BLaER1 treated with 17β-estradiol and CSF1 and Interleukin-3, amounts not matched to agents 10 nM and 100 nM (cell line): ENCODE measurements at regions not wholly inside any gene's neighbourhood (a gene's known extent, or its start where the extent isn't known, plus 50 kb on each side); places are given as distances from the start of the nearest gene placed in this dataset.

Experiments
- H3K27ac ChIP-seq, 11 experiments: shearing (Covaris generic); formaldehyde crosslinking; 2 replicates each; pipeline ENCODE4 v1.8.1; 2022
- H3K27me3 ChIP-seq, 11 experiments: shearing (Covaris generic); formaldehyde crosslinking; 2 replicates each; pipeline ENCODE4 v1.8.1; 2022
- H3K36me3 ChIP-seq, 11 experiments: shearing (Covaris generic); formaldehyde crosslinking; 2 replicates each; pipeline ENCODE4 v1.8.1; 2022
- H3K4me1 ChIP-seq, 10 experiments: shearing (Covaris generic); formaldehyde crosslinking; 2 replicates each; pipeline ENCODE4 v1.8.1; 2022
- H3K4me2 ChIP-seq, 11 experiments: shearing (Covaris generic); formaldehyde crosslinking; 2 replicates each; pipeline ENCODE4 v1.8.1; 2022
- H3K4me3 ChIP-seq, 10 experiments: shearing (Covaris generic); formaldehyde crosslinking; 2 replicates each; pipeline ENCODE4 v1.8.1; 2022
- H3K9ac ChIP-seq, 11 experiments: shearing (Covaris generic); formaldehyde crosslinking; 2 replicates each; pipeline ENCODE4 v1.8.1; 2022
- H3K9me3 ChIP-seq, 11 experiments: shearing (Covaris generic); formaldehyde crosslinking; replicated peaks in 1 of 11; 2 replicates each; pipeline ENCODE4 v1.8.1; 2022
- H4K20me1 ChIP-seq, 11 experiments: shearing (Covaris generic); formaldehyde crosslinking; 2 replicates each; pipeline ENCODE4 v1.8.1; 2022
- Cebpa-rat ChIP-seq, 11 experiments: shearing (Covaris generic); IDR thresholded peaks; 2 replicates each; pipeline ENCODE4 v1.8.1; 2022

DNA sequence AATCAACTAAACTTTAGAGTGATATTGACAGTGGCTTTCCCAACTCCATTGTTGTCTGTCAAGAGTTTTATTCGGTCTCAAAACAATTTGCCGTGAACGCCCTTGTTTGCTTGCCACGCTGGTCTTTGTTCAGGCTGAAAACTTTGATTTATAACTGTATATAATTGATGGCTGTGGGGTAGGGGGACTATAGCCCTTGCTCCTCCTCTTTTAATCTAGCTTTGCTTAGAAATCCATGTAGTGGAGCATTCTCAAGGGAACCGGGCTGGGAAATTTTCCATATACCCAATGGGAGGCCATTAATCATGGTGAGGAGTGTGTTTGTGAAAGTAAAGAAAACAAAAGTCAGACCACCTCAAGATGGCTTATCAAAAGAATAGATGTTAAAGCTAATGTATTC, 339.8 kb upstream of the RARB start:
- no peak overlapping the region for H3K4me3 ChIP-seq
- no peaks in the 10 kb centered on the region for H3K9me3 ChIP-seq
- no peaks in the 10 kb centered on the region for H3K27me3 ChIP-seq
- TF ChIP-seq Cebpa-rat (IDR thresholded peaks at IDR 0.05) = no peak
- H3K9ac ChIP-seq = no peak overlapping the region
- no peaks in the 10 kb centered on the region for H3K36me3 ChIP-seq
- peaks cover 0 to 28% (median 0%) of the 10 kb centered on the region in 10 experiments; a peak in 6 of 20 replicates for H3K4me1 ChIP-seq
- H3K4me2 ChIP-seq = no peak overlapping the region
- H3K27ac ChIP-seq = no peak overlapping the region
- no peaks in the 10 kb centered on the region for H4K20me1 ChIP-seq

DNA sequence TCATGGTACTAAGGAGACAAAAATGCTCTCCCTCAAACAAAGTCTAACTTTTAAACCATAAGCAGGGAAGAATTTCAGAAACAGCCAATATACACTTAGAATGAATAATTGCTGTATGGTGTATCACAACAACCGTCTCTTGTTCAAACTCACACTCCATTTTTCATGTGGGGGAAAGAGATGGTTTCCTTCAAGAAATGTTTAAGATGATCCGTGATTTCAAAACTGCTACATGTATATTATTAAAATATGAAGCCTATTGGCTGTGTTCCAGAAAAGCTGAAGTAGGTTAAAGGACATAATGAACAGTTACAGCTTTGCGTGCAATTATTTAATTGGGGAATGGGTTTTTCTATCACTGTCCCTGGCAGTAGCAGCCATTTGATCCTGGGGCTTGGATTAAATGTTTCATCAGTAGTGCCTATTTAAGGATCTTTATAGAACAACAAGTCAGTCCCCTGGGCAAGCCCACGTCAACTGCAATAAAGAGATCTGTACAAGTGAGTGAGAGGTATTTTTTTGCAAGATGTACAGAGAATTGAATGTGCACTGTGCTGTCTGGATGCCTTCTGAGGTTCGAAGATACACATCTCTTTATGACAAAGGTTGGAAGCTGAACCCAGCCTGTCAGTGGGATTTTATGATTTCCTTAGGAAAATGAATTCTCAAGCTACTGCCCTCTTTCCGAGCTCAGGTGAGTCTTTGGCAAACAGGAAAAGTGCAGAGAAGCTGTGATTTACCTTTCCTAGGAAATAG, 337.2 kb upstream of the RARB start:
- TF ChIP-seq Cebpa-rat (IDR thresholded peaks at IDR 0.05) = no peak
- H4K20me1 ChIP-seq = no peaks in the 10 kb centered on the region
- no peaks in the 10 kb centered on the region for H3K36me3 ChIP-seq
- no peak overlapping the region for H3K4me2 ChIP-seq
- H3K4me1 ChIP-seq = peaks cover 0 to 28% (median 0%) of the 10 kb centered on the region in 10 experiments; a peak in 6 of 20 replicates
- no peaks in the 10 kb centered on the region for H3K9me3 ChIP-seq
- H3K27me3 ChIP-seq = no peaks in the 10 kb centered on the region
- H3K4me3 ChIP-seq = no peak overlapping the region
- H3K27ac ChIP-seq = no peak overlapping the region
- H3K9ac ChIP-seq = no peak overlapping the region

DNA sequence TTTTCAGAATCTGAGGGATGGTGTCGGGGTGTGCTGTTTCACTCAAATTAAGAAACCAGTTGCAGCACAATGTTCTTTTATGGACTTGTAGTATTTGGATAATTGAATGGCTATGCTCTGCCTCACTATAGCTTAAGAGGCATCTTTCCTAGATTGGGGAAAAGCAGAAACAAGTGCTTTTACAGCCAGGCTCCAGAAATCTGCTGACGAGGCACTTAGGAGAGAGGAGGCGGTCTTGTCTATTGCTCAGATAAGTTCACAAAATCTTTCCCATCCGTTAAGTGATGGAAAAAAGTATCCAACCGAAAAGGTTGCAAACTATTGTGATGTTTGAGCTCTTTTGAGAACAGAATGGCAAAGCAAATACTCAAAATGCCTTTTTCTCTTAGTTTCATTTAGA, 336.1 kb upstream of the RARB start:
- peaks cover 2 to 28% (median 6%) of the 10 kb centered on the region in 10 experiments; a peak in 18 of 20 replicates for H3K4me1 ChIP-seq
- H3K9ac ChIP-seq = no peak overlapping the region
- TF ChIP-seq Cebpa-rat (IDR thresholded peaks at IDR 0.05) = no peak
- H4K20me1 ChIP-seq = no peaks in the 10 kb centered on the region
- H3K9me3 ChIP-seq = no peaks in the 10 kb centered on the region
- H3K27me3 ChIP-seq = no peaks in the 10 kb centered on the region
- H3K27ac ChIP-seq = no peak overlapping the region
- H3K4me3 ChIP-seq = no peak overlapping the region
- H3K4me2 ChIP-seq = peak overlapping the region in 2 of 11 experiments; percentile 17 to 27; a peak in 1 of 22 replicates
- H3K36me3 ChIP-seq = no peaks in the 10 kb centered on the region

DNA sequence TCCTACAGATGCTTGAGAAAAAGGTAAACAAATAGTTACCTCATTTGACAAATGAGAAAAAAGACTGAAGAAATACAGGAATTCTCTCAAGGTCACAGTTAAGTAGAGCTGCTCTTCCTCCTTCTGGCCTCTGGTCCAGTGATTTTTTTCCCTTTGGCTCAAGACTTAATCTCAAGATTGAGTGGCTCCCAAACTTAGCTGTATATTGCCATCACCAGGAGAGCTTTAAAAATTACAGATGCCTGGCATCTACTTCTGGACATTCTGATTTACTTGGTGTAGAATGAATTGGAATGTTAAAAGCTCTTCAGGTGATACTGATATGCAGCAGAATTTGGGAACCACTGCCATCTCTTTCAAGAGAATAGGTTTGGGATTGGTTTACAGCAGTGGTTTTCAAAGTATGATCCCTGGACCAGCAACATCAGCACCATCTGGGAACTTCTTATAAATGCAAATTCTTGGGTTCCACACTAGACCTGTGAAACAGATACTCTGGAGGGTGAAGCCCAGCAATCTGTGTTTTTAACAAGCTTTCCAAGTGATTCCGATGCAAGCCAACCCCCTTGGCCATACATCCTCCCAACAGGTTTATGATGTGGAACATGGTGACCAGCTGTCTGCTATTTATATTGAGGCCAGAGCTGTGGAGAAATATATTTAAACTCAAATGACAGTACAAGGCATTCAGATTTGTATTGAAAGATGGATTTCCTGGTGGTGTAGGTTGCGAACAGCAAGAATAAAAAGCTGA, 333.0 kb upstream of the RARB start:
- Histone ChIP-seq H3K36me3 (no peaks in the 10 kb centered on the region), H3K27ac (no peak overlapping the region), H3K27me3 (no peaks in the 10 kb centered on the region), H4K20me1 (no peaks in the 10 kb centered on the region), H3K4me3 (no peak overlapping the region), H3K4me1 (peaks cover 13 to 28% (median 17%) of the 10 kb centered on the region in 10 experiments), H3K4me2 (no peak overlapping the region), H3K9me3 (no peaks in the 10 kb centered on the region), H3K9ac (no peak overlapping the region)
- TF ChIP-seq Cebpa-rat (IDR thresholded peaks at IDR 0.05) = no peak

DNA sequence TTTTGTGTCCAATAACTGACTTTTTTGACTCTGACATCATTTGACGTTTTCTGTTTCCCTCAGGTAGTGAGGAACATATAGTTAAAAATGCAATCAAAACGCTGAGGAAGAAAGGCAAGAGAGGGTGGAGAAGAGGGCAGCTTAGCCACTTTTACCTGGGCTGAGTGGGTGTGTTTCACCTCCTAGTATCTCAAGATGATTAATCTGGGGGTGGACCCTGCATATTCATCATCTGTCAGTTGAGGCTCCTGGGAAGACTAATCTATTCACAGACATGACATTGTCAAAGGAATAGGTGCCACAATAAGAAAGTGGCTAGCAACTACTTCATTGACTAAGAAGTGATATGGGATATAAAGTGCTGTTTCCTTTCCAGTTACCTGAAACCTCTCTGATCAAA, 331.5 kb upstream of the RARB start:
- Histone ChIP-seq H3K9ac (no peak overlapping the region), H3K4me2 (peak overlapping the region in 8 of 11 experiments; percentile 55 to 83 (median 70); a peak in 12 of 22 replicates), H4K20me1 (no peaks in the 10 kb centered on the region), H3K36me3 (no peaks in the 10 kb centered on the region), H3K27me3 (no peaks in the 10 kb centered on the region), H3K4me1 (peaks cover 13 to 27% (median 17%) of the 10 kb centered on the region in 10 experiments), H3K9me3 (no peaks in the 10 kb centered on the region), H3K27ac (no peak overlapping the region), H3K4me3 (no peak overlapping the region)
- TF ChIP-seq Cebpa-rat (IDR thresholded peaks at IDR 0.05) = no peak

DNA sequence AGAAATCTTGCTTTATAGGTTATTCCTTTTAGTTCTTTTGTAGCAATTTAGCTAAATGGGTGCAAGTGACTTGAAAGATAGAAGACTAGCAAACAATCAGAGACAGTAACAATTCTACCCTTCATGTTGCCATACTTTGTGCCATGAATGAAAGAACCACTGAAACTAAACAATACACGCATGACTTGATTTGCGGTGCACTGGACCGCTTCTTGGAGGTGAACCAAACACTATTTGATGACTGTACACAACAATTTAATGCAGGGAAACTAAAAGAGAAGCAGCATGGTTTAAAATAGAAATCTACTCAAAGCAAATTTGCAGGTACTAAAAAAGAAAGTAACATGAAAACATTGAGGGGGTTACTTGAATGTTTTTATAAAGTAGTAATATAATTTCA, 331.0 kb upstream of the RARB start:
- Histone ChIP-seq H3K9ac (no peak overlapping the region), H3K36me3 (no peaks in the 10 kb centered on the region), H3K4me3 (no peak overlapping the region), H4K20me1 (no peaks in the 10 kb centered on the region), H3K27me3 (no peaks in the 10 kb centered on the region), H3K4me1 (peaks cover 13 to 22% (median 17%) of the 10 kb centered on the region in 10 experiments), H3K27ac (no peak overlapping the region), H3K4me2 (peak overlapping the region in 10 of 11 experiments; percentile 22 to 83 (median 68); a peak in 17 of 22 replicates), H3K9me3 (no peaks in the 10 kb centered on the region)
- TF ChIP-seq Cebpa-rat (IDR thresholded peaks at IDR 0.05) = no peak

DNA sequence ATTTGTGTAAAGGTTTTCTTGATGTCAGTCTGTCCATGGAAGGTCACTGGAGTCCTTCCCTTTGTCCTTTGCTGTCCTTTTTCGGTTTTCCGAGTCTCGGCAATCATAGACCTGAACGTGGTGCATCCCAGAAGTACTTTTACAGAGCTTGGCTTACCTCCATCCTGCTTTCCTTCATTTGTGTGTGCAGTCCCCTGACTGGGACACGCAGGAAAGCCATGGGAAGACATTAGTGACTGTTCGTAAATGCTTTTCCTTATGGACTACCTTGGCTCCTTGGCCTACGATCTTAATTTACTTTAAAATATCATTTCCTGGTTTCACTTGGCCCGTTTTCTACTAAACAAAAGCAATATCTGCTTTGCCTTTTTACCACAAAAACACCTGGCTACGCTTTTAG, 328.4 kb upstream of the RARB start:
- Histone ChIP-seq H3K9ac (no peak overlapping the region), H3K4me1 (peaks cover 0 to 22% (median 17%) of the 10 kb centered on the region in 10 experiments; a peak in 15 of 20 replicates), H3K27ac (no peak overlapping the region), H3K36me3 (no peaks in the 10 kb centered on the region), H3K27me3 (no peaks in the 10 kb centered on the region), H4K20me1 (no peaks in the 10 kb centered on the region), H3K4me3 (no peak overlapping the region), H3K9me3 (no peaks in the 10 kb centered on the region), H3K4me2 (no peak overlapping the region)
- no peak for TF ChIP-seq Cebpa-rat (IDR thresholded peaks at IDR 0.05)

DNA sequence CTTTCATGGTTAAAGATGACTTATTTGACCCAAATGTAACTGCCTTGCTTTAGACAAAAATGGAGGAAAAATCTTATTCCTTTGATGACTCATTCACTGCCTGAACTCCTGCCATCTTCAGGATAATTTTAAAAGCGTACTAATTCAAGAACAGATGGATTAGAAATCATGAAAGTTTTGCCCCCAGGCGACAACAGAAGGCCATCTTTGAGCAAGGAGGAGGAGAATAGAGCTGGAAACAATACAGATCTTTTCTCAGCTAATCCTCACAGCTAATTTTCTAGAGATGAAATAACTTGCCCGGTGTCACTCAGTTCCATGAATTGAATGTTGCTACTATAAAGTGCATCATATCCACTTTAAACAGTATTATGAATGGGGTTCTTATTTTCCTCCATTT, 324.7 kb upstream of the RARB start:
- Histone ChIP-seq H3K9me3 (no peaks in the 10 kb centered on the region), H3K36me3 (no peaks in the 10 kb centered on the region), H3K4me3 (no peak overlapping the region), H3K4me1 (0 out of 20 replicates have a peak, but pooled peaks cover 0 to under 1% (median 0%) of the 10 kb centered on the region in 10 experiments), H3K27ac (no peak overlapping the region), H3K27me3 (no peaks in the 10 kb centered on the region), H3K4me2 (no peak overlapping the region), H4K20me1 (no peaks in the 10 kb centered on the region), H3K9ac (no peak overlapping the region)
- TF ChIP-seq Cebpa-rat (IDR thresholded peaks at IDR 0.05) = no peak

DNA sequence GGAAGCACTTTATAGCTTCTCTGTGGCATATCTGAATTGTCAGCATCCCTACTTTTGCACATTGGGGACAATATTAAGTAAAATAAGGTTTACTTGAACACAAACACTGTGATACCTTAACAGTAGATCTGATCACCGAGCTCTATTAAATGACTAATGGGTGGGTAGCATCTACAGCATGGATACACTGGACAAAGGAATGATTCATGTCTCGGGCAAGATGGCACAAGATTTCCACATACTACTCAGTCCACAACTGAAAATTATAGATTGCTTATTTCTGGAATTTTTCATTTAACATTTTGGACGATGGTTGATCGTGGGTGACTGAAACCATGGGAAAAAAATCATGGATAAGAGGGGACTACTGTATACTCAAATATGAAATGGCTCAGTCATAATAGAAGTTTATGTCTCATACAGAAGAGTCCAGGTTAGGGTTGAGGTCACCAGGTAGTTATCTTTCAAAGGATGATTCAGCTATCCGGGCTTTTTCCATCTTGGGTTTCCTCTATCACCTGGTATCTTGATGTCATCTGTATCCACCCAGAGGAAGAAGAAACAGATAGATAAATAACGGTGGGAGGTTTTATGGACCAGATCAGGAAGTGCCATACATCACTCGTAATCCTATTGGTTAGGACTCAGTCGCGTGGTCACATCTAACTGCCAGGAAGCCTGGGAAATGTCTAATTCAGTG, 320.0 kb upstream of the RARB start:
- Histone ChIP-seq H3K27me3 (no peaks in the 10 kb centered on the region), H3K9ac (no peak overlapping the region), H3K36me3 (no peaks in the 10 kb centered on the region), H4K20me1 (no peaks in the 10 kb centered on the region), H3K9me3 (no peaks in the 10 kb centered on the region), H3K4me3 (no peak overlapping the region), H3K4me2 (no peak overlapping the region), H3K27ac (no peak overlapping the region), H3K4me1 (no peaks in the 10 kb centered on the region)
- no peak for TF ChIP-seq Cebpa-rat (IDR thresholded peaks at IDR 0.05)
